Activated naive CD4-positive, alpha-beta T cell treated with anti-CD3 and anti-CD28 coated beads, Interleukin-2, amount 50 U/mL, for 24 hours (primary cell): ENCODE measurements at regions not wholly inside any gene's neighbourhood (a gene's known extent, or its start where the extent isn't known, plus 50 kb on each side); places are given as distances from the start of the nearest gene placed in this dataset.

Experiments used
- H3K27ac Mint-ChIP-seq: one replicate; pipeline ENCODE4 v1.8.0; 2021; ENCODE audit warnings: mild to moderate bottlenecking, mixed read lengths
- H3K27me3 Mint-ChIP-seq: one replicate; pipeline ENCODE4 v1.8.0; 2021; ENCODE audit warnings: mixed read lengths
- H3K36me3 Mint-ChIP-seq: one replicate; pipeline ENCODE4 v1.8.0; 2021; ENCODE audit warnings: mixed read lengths
- H3K4me1 Mint-ChIP-seq: one replicate; pipeline ENCODE4 v1.8.0; 2021; ENCODE audit warnings: mixed read lengths
- H3K4me3 Mint-ChIP-seq: one replicate; pipeline ENCODE4 v1.8.0; 2021; ENCODE audit warnings: mild to moderate bottlenecking, mixed read lengths
- H3K9me3 Mint-ChIP-seq: one replicate; pipeline ENCODE4 v1.8.0; 2021; ENCODE audit warnings: mixed read lengths

DNA sequence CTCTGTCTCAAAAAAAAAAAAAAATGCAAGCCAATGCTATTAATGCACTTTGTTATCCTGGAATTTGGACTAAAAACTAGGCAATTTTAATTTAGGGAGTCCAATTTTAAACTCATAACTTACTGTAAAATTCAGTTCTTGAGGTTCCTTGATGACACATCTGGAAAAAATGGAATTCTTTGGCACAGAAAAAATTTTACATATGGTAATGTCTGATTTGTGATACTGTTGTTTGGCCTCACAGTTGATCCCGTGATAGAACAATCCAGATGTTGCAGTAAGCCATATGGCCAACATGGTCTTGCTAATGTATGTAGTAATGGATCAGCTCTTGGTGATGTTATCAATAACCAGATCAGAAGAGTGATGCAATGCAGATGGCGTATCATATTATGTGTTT lies 1089.8 kb downstream of the FLRT2 start:
- Mint-ChIP-seq H3K9me3 (peaks cover 4% of the 10 kb centered on the region), H3K27me3 (no peaks in the 10 kb centered on the region), H3K4me3 (no peak overlapping the region), H3K27ac (no peak overlapping the region), H3K4me1 (no peaks in the 10 kb centered on the region), H3K36me3 (no peaks in the 10 kb centered on the region)

DNA sequence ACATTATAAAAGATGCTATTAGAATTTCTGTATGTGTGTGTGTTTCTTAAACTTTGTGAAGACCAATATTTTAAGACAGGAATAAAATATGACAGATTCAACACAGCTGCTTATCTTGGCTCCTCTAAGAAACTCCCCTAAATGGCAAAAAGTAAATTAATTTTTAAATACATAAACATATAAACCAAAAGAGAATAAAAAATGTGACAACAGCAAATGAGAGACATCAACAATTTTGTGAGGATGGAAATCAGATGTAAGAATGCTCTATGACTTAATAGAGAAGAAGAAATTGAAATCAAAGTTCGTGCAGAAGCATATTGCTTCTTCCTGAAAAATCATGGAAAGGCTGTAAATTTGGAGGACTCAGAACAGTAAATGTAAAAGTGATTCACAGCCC lies 1083.8 kb downstream of the FLRT2 start:
- H3K4me1 Mint-ChIP-seq, result no peaks in the 10 kb centered on the region
- no peaks in the 10 kb centered on the region for H3K9me3 Mint-ChIP-seq
- H3K4me3 Mint-ChIP-seq, result no peak overlapping the region
- no peaks in the 10 kb centered on the region for H3K27me3 Mint-ChIP-seq
- H3K27ac Mint-ChIP-seq, result no peak overlapping the region
- no peaks in the 10 kb centered on the region for H3K36me3 Mint-ChIP-seq

DNA sequence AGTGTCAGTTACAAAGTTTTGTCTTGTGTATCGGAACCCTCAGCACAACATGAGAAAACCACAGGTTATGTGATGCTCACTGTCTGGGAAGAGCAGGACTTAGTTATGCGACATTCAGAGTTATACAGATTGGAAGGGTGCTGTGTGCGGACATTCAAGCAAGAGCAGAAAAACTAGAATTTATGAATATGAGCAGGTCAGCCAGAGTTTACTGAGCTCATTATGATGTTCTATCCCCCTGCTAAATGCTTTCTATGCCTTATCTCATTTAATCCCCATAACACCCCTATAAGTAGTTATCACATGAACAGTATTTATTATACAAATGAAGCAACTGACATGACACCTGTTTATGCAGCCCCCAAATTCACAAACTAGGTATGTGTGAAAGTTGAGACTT lies 1083.2 kb downstream of the FLRT2 start:
- no peaks in the 10 kb centered on the region for H3K4me1 Mint-ChIP-seq
- H3K36me3 Mint-ChIP-seq, result no peaks in the 10 kb centered on the region
- no peak overlapping the region for H3K27ac Mint-ChIP-seq

DNA sequence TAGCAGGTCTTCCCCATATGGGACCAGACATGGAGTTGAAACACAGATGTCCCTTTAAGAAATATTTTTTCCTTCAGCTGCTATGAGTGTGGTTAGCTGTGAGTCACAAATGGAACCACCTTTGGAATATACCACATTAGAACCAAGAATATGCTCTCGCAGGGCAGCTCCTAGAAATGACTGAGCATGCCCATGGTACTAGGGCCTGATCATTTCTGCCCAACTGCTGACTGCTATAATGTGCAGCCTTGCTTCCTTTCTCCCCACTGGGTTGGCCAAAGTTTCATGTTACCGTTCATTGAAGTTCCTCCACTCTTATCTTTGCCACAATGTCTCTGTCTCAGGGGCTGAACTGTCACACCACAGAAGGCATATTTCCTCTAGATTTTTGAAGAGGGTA lies 1074.6 kb downstream of the FLRT2 start:
- no peaks in the 10 kb centered on the region for H3K27me3 Mint-ChIP-seq

More for the DNA sequence above, 1083.2 kb downstream of the FLRT2 start:
- H3K9me3 Mint-ChIP-seq, result no peaks in the 10 kb centered on the region
- no peak overlapping the region for H3K4me3 Mint-ChIP-seq
- H3K27me3 Mint-ChIP-seq, result no peaks in the 10 kb centered on the region

DNA sequence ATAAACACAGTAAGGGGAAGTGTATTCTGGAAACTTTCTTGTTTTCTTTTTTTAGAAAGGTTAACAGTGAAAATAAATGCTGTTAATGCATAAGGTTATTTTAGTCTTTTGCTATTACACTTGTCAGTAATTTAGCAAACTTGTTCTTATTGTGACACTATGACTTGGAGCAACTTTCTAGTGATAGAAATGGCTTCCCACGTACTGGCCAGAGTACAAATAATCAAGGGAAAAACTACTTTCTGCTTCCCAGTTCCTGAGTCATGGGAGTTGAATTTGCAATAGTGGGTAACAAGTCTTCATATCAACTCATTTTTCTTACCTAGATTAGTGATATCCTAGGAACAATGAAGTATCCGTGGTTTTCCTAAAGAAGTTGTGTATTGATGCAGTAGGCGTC lies 1072.3 kb downstream of the FLRT2 start:
- Mint-ChIP-seq H3K4me1 (no peaks in the 10 kb centered on the region), H3K36me3 (no peaks in the 10 kb centered on the region), H3K9me3 (peaks cover 3% of the 10 kb centered on the region), H3K27me3 (no peaks in the 10 kb centered on the region), H3K27ac (no peak overlapping the region), H3K4me3 (no peak overlapping the region)

More for the DNA sequence above, 1074.6 kb downstream of the FLRT2 start:
- no peak overlapping the region for H3K4me3 Mint-ChIP-seq
- H3K4me1 Mint-ChIP-seq, result no peaks in the 10 kb centered on the region
- H3K9me3 Mint-ChIP-seq, result peaks cover 3% of the 10 kb centered on the region
- no peak overlapping the region for H3K27ac Mint-ChIP-seq
- no peaks in the 10 kb centered on the region for H3K36me3 Mint-ChIP-seq

DNA sequence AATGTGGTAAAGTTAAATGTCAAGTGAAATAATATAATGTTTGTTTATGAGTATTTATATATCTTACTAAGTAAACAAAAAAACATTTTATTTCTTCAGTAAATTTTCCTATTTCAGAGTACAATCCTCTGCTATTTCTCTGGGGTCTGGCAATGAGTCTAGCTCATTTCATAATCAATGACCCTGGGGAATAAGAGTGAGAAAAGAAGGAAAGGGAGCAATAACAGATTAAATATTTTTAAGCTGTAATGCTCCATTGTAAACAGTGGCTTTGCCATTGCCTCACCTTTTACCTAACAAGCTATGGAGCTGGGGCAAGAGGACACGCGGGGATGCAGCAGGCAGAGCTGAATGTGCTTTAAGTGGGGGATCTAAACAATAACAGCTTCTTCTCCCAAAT lies 1071.9 kb downstream of the FLRT2 start:
- no peaks in the 10 kb centered on the region for H3K4me1 Mint-ChIP-seq
- no peaks in the 10 kb centered on the region for H3K36me3 Mint-ChIP-seq
- no peak overlapping the region for H3K27ac Mint-ChIP-seq
- H3K27me3 Mint-ChIP-seq, result no peaks in the 10 kb centered on the region
- no peak overlapping the region for H3K4me3 Mint-ChIP-seq
- peaks cover 3% of the 10 kb centered on the region for H3K9me3 Mint-ChIP-seq

DNA sequence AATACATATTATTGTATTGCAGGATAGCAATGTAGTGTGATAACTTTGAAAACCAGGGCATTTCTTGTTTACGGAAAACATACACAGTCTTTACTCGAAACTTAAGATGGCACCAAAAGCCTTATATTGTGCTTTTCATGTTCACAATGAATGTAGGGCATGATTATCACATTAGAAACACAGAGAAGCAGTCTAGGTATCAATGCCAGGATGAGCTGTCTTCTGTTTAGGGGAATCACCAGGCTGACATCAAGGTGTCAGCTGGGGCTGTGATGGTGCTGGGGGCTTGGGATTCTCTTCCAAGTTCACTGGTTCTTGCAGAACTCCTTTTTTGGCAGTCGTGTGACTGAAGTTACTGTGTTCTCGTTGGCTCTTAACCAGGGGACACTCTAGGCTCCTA lies 1067.3 kb downstream of the FLRT2 start:
- no peaks in the 10 kb centered on the region for H3K27me3 Mint-ChIP-seq
- no peaks in the 10 kb centered on the region for H3K9me3 Mint-ChIP-seq
- no peak overlapping the region for H3K27ac Mint-ChIP-seq
- no peaks in the 10 kb centered on the region for H3K4me1 Mint-ChIP-seq
- no peak overlapping the region for H3K4me3 Mint-ChIP-seq
- H3K36me3 Mint-ChIP-seq, result no peaks in the 10 kb centered on the region

DNA sequence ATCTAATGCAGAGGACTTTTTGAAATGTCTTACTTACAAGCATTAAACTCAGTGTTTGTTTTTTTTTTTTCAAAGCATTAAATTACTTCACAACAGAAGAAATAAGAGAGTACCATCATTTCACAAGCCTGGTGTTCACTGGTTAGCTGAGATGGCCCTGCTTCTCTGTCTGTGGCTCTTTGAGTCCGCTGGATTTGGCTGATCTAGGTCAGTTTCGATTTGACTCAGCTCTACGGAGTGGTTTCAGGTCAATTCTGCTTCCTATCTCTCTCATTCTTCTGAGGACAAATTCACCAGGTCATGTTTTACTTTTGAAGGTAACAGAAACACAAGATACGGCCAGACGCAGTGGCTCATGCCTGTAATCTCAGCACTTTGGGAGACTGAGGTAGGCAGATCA lies 1066.1 kb downstream of the FLRT2 start:
- Mint-ChIP-seq H3K27me3 (no peaks in the 10 kb centered on the region), H3K9me3 (no peaks in the 10 kb centered on the region), H3K36me3 (no peaks in the 10 kb centered on the region), H3K4me3 (no peak overlapping the region), H3K27ac (no peak overlapping the region), H3K4me1 (no peaks in the 10 kb centered on the region)

DNA sequence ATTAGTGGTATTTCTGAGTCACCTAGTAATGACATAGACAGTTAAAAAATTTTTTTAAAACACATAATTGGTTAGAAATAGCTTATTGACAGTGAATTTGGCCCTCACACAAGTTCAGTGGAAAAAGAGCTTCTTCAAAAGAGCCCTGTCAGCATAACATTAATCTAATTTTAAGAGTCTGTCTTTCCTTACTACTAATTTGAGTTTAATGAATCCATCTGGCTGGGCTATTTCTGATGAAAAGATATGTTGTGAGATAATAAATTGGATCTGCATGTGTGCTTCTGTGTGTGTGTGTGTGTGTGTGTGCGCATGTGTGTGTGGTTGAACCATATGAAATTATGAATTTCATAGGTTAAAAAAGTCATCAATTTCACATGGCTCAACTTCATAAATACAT lies 1045.2 kb downstream of the FLRT2 start:
- H3K4me3 Mint-ChIP-seq, result no peak overlapping the region
- no peaks in the 10 kb centered on the region for H3K27me3 Mint-ChIP-seq
- peaks cover 6% of the 10 kb centered on the region for H3K9me3 Mint-ChIP-seq
- no peak overlapping the region for H3K27ac Mint-ChIP-seq
- no peaks in the 10 kb centered on the region for H3K4me1 Mint-ChIP-seq
- no peaks in the 10 kb centered on the region for H3K36me3 Mint-ChIP-seq

DNA sequence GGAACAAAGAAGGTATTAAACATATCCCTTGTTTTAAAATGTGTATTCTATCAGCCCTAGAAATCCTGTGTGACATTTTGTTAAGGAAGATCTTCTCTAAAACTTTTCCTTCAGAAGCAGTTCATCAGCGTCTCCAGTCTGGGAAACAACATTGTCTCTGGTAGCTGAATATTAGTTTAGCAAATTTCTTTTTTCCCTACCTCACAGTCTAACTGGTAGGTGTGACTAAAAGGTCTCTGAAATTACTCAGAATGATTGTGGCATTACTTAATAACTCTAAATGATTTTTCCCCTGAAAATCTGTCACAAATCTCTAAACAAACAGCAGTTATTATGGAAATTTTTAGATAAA lies 1044.8 kb downstream of the FLRT2 start:
- no peaks in the 10 kb centered on the region for H3K36me3 Mint-ChIP-seq
- H3K4me3 Mint-ChIP-seq, result no peak overlapping the region
- H3K27ac Mint-ChIP-seq, result no peak overlapping the region
- H3K27me3 Mint-ChIP-seq, result no peaks in the 10 kb centered on the region
- H3K9me3 Mint-ChIP-seq, result peaks cover 6% of the 10 kb centered on the region
- H3K4me1 Mint-ChIP-seq, result no peaks in the 10 kb centered on the region

DNA sequence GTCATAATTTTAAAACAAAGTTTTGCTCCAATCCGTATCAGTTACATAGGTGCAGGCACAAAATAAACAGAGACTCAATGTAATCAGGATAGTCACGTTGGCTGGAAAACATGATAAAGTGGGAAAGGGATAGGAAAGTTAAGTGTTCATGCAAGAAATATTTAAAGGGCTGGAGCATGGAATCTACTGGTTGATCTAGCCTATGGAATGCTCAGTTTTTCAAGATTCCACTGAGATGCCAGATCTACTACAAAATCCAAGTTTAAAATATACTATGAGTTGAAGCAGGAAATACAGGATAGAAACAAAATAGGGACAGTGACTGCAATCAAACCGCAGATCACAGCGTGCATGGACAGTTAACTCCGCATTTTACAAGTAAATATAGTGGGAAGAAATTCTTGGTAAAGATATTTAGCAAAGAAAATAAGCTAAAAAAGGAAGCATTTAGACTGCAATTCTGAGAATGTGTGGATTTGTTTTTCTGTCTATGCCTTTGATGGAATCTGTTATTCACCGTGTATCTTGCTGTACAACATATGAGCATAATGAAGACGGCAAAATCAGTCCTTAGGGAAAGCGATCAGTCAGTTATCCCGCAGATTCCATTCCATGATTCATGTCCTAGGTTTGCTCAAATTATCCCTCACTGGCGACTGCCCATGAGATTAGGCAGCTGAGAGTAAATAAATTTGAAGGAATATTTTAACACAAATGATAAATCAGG lies 1044.3 kb downstream of the FLRT2 start:
- Mint-ChIP-seq H3K27me3 (no peaks in the 10 kb centered on the region), H3K27ac (no peak overlapping the region), H3K9me3 (peaks cover 6% of the 10 kb centered on the region), H3K4me3 (no peak overlapping the region), H3K36me3 (no peaks in the 10 kb centered on the region), H3K4me1 (no peaks in the 10 kb centered on the region)

DNA sequence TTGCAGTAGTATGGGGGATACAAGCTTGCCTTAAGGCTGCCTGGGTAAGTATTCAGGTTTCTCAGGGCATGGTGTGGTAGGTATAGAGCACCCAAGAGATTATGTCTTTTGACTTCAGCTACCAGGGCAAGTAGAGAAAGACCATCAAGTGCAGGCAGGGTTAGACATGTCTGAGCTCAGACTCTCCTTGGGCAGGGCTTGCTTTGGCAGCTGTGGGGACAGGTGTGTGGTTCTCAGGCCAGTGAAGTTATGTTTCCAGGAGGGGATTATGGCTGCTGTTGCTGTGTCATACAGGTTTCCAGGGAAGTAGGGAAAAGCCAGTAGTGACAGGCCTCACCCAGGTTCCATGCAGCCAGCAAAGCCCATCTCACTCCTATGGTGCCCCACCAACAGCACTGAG lies 1040.4 kb downstream of the FLRT2 start:
- H3K4me3 Mint-ChIP-seq, result no peak overlapping the region
- no peaks in the 10 kb centered on the region for H3K4me1 Mint-ChIP-seq
- H3K9me3 Mint-ChIP-seq, result no peaks in the 10 kb centered on the region
- no peak overlapping the region for H3K27ac Mint-ChIP-seq
- no peaks in the 10 kb centered on the region for H3K27me3 Mint-ChIP-seq
- no peaks in the 10 kb centered on the region for H3K36me3 Mint-ChIP-seq

DNA sequence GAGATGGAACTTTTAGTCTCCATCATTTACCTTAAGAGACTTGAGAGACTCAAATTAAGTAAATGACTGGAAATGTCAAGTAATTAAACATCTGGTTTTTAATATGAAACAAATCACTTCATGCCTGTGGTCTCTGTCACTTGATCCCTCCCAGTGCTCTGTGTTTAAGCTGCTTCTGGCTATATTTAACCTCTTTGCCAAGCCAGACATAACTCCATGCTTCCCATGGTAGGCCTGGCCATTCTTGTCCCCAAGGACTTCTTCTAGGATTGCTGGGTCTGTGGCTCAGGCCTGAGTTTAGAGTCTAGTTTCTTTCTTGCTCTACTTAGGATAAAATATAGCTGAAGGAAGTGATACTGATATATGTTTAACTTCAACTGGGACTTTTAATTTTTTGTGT lies 1013.6 kb downstream of the FLRT2 start:
- H3K4me3 Mint-ChIP-seq, result no peak overlapping the region
- H3K4me1 Mint-ChIP-seq, result no peaks in the 10 kb centered on the region
- no peaks in the 10 kb centered on the region for H3K9me3 Mint-ChIP-seq

DNA sequence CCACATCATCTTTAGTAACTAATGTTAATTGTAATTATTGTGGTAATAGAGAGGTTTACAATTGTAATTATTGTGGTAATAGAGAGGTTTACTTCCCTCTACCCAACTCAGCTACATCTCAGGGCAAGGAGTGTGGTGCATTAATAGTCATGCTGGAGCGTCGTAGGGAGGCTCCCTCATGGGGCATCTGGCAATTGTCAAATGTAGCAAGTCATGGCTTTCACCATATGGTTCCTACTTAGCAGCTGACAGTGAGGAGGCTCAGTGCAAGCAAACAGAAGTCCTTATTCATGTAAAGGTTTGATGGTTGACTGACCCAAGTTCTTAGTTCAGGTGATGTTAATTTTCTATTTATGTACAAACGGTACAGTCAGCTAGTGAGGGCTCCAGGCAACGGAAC lies 1012.0 kb downstream of the FLRT2 start:
- H3K4me1 Mint-ChIP-seq, result no peaks in the 10 kb centered on the region
- H3K27me3 Mint-ChIP-seq, result no peaks in the 10 kb centered on the region
- H3K4me3 Mint-ChIP-seq, result no peak overlapping the region
- H3K27ac Mint-ChIP-seq, result no peak overlapping the region
- no peaks in the 10 kb centered on the region for H3K36me3 Mint-ChIP-seq
- H3K9me3 Mint-ChIP-seq, result no peaks in the 10 kb centered on the region

More for the DNA sequence above, 1013.6 kb downstream of the FLRT2 start:
- H3K36me3 Mint-ChIP-seq, result no peaks in the 10 kb centered on the region
- no peaks in the 10 kb centered on the region for H3K27me3 Mint-ChIP-seq
- H3K27ac Mint-ChIP-seq, result no peak overlapping the region

DNA sequence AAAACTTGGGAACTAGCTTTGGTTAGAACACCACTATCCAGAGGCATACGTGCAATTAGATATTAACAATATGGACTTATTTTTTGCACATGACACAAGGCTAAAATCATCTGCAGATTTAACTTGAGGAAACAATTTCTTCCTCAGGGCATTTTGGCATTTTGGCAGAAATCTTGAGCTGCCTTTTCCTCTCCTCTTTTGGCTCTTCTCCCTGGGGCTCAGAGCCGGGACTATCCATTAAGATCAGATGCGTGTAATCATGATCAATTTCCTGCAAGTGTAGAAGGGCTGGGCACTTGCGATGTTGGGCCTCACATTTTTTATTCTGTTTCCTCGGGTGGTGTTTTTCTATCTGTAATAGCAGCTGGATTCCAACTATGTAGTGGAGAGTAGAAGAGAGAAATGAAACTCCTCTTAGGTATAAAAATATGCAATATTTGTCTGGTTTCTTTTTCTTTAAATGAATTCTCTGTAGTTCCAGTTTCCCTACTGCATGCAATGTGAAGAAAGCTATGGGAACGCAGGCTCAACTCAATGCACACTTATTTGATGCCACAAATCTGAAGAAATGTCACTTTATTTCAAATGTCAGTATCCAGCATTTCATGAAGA lies 1010.8 kb downstream of the FLRT2 start:
- no peaks in the 10 kb centered on the region for H3K9me3 Mint-ChIP-seq
- no peaks in the 10 kb centered on the region for H3K4me1 Mint-ChIP-seq
- H3K36me3 Mint-ChIP-seq, result no peaks in the 10 kb centered on the region
- H3K27ac Mint-ChIP-seq, result no peak overlapping the region
- H3K27me3 Mint-ChIP-seq, result no peaks in the 10 kb centered on the region
- no peak overlapping the region for H3K4me3 Mint-ChIP-seq

DNA sequence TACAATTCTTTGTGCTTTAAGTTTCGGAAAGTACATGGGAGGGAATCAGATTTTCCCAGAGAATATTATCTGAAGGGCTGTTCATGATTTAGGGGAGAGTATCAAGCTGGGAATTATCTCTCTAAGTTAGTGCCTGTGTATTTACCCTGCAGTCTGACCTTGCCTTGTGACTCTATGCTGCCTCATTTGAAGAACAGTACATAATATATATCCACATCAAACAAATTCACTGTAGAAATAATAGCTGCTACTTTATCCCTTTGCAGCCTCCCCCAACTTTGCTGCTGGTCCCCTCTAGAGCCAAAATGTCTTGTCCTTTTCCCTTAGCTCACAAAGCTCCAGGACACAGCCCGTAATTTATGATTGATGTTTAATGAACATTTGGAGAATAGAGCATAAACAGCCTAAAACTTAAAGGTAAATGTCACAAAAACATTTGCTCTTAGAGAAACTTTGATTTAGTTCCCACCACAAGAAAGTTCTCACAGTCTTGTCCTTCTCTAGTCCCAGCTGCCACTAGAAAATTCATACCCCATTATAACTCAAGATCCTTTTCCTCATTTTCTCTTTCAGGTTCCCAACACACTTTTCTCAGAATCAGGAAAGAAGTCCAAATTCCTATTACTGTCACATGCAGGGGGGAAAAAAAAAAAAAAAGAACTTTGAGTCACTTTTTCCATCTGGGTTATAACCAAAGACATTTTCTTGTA lies 1009.6 kb downstream of the FLRT2 start:
- H3K27ac Mint-ChIP-seq, result no peak overlapping the region
- no peaks in the 10 kb centered on the region for H3K9me3 Mint-ChIP-seq
- no peaks in the 10 kb centered on the region for H3K4me1 Mint-ChIP-seq
- no peaks in the 10 kb centered on the region for H3K36me3 Mint-ChIP-seq
- H3K4me3 Mint-ChIP-seq, result no peak overlapping the region
- no peaks in the 10 kb centered on the region for H3K27me3 Mint-ChIP-seq
